GM23338 (cell line): ENCODE measurements at regions not wholly inside any gene's neighbourhood (a gene's known extent, or its start where the extent isn't known, plus 50 kb on each side); places are given as distances from the start of the nearest gene placed in this dataset.

Experiments used
- ATAC-seq: fragments of 200-7000 bp; cut with Tn5 transposase; 3 replicates; pipeline ENCODE4 v1.9.1; 2020
- DNase-seq: peaks from one replicate; pipeline ENCODE4 v3.0.0-alpha.2; 2015; ENCODE audit warnings: low spot score
- H2AFZ ChIP-seq: fragments of 200-600 bp; sonication (generic); 2 replicates; pipeline ENCODE4 v1.8.0; 2016; ENCODE audit warnings: antibody characterized with exemption, mild to moderate bottlenecking, moderate library complexity
- H3F3A ChIP-seq: fragments of 200-600 bp; sonication (generic); replicated peaks from 2 replicates; pipeline ENCODE4 v1.8.0; 2017; ENCODE audit warnings: antibody characterized with exemption, mixed run types, low read depth
- H3K27ac ChIP-seq: fragments of 200-600 bp; sonication (generic); 2 replicates; pipeline ENCODE4 v1.6.1; 2016; ENCODE audit warnings: low read depth
- H3K27me3 ChIP-seq: fragments of 200-600 bp; sonication (generic); 2 replicates; pipeline ENCODE4 v1.8.0; 2016; ENCODE audit warnings: mild to moderate bottlenecking, mixed run types, moderate library complexity; ENCODE audit not compliant: insufficient read depth
- H3K36me3 ChIP-seq: fragments of 200-600 bp; sonication (generic); 2 replicates; pipeline ENCODE4 v1.8.0; 2016; ENCODE audit warnings: mild to moderate bottlenecking; ENCODE audit not compliant: insufficient read depth
- H3K4me1 ChIP-seq: fragments of 200-600 bp; sonication (generic); 2 replicates; pipeline ENCODE4 v1.8.0; 2016; ENCODE audit warnings: mild to moderate bottlenecking, moderate library complexity; ENCODE audit not compliant: insufficient read depth
- H3K4me2 ChIP-seq: fragments of 200-600 bp; sonication (generic); 2 replicates; pipeline ENCODE4 v1.7.1; 2017; ENCODE audit warnings: mixed run types
- H3K4me3 ChIP-seq: fragments of 200-600 bp; sonication (generic); 2 replicates; pipeline ENCODE4 v1.6.1; 2016; ENCODE audit warnings: mixed run types
- H3K79me2 ChIP-seq: fragments of 200-600 bp; sonication (generic); replicated peaks from 2 replicates; pipeline ENCODE4 v1.8.0; 2017; ENCODE audit warnings: mild to moderate bottlenecking; ENCODE audit not compliant: insufficient read depth
- H3K9me2 ChIP-seq: fragments of 200-600 bp; sonication (generic); 2 replicates; pipeline ENCODE4 v1.8.0; 2017; ENCODE audit not compliant: insufficient read depth
- H4K20me1 ChIP-seq: fragments of 200-600 bp; sonication (generic); replicated peaks from 2 replicates; pipeline ENCODE4 v1.8.0; 2017; ENCODE audit warnings: mild to moderate bottlenecking; ENCODE audit not compliant: insufficient read depth
- H3K27ac Mint-ChIP-seq: 2 replicates; pipeline ENCODE4 v1.8.0; 2020; ENCODE audit warnings: inconsistent platforms, mild to moderate bottlenecking, moderate library complexity, mixed read lengths
- H3K27me3 Mint-ChIP-seq: 3 replicates; pipeline ENCODE4 v1.8.0; 2022; ENCODE audit warnings: low read depth, mild to moderate bottlenecking, moderate library complexity, mixed read lengths, inconsistent platforms; ENCODE audit not compliant: insufficient read depth, poor library complexity
- H3K36me3 Mint-ChIP-seq: 3 replicates; pipeline ENCODE4 v1.8.0; 2021; ENCODE audit warnings: low read depth, mild to moderate bottlenecking, inconsistent platforms, moderate library complexity, mixed read lengths
- H3K4me1 Mint-ChIP-seq: 3 replicates; pipeline ENCODE4 v1.8.0; 2020; ENCODE audit warnings: mild to moderate bottlenecking, inconsistent platforms, mixed read lengths
- H3K4me3 Mint-ChIP-seq: 3 replicates; pipeline ENCODE4 v1.8.0; 2021; ENCODE audit warnings: moderate library complexity, mild to moderate bottlenecking, inconsistent platforms, mixed read lengths
- H3K9me3 Mint-ChIP-seq: 3 replicates; pipeline ENCODE4 v1.8.0; 2020; ENCODE audit warnings: moderate library complexity, mild to moderate bottlenecking, inconsistent platforms, mixed read lengths
- CREB1 ChIP-seq: fragments of 250-450 bp; sonication (Bioruptor Pico); IDR thresholded peaks from 2 replicates; pipeline ENCODE4 v1.5.0; 2020; ENCODE audit warnings: low read depth, mild to moderate bottlenecking, moderate library complexity
- EZH2 ChIP-seq: fragments of 200-600 bp; sonication (generic); IDR thresholded peaks from one replicate; pipeline ENCODE4 v1.8.0; 2017; ENCODE audit warnings: antibody characterized with exemption, mild to moderate bottlenecking, low read depth; ENCODE audit not compliant: unreplicated experiment
- EZH2phosphoT487 ChIP-seq: fragments of 200-600 bp; sonication (generic); IDR thresholded peaks from one replicate; pipeline ENCODE4 v1.8.1; 2018; ENCODE audit warnings: antibody characterized with exemption; ENCODE audit not compliant: unreplicated experiment
- JUNB ChIP-seq: IDR thresholded peaks from one replicate; pipeline ENCODE4 v1.6.1; 2016; ENCODE audit warnings: antibody characterized with exemption; ENCODE audit not compliant: unreplicated experiment
- NANOG ChIP-seq: IDR thresholded peaks from 2 replicates; pipeline ENCODE4 v1.6.1; 2016; ENCODE audit warnings: antibody characterized with exemption, borderline replicate concordance
- POLR2AphosphoS5 ChIP-seq: IDR thresholded peaks from 2 replicates; pipeline ENCODE4 v1.6.1; 2016; ENCODE audit warnings: antibody characterized with exemption, low read depth
- STAT1 ChIP-seq: IDR thresholded peaks from one replicate; pipeline ENCODE4 v1.6.1; 2016; ENCODE audit warnings: antibody characterized with exemption; ENCODE audit not compliant: unreplicated experiment
- ZNF114 ChIP-seq: fragments of 250-450 bp; sonication (Bioruptor Pico); IDR thresholded peaks from 2 replicates; pipeline ENCODE4 v1.5.0; 2020; ENCODE audit warnings: mild to moderate bottlenecking, moderate library complexity
- ZNF331 ChIP-seq: fragments of 250-450 bp; sonication (Bioruptor Pico); IDR thresholded peaks from 2 replicates; pipeline ENCODE4 v1.5.0; 2020; ENCODE audit warnings: low read depth, mild to moderate bottlenecking, moderate library complexity
- TF ChIP-seq, protein P1 (sequence below): IDR thresholded peaks from 2 replicates; pipeline ENCODE4 v1.6.1; 2016; ENCODE audit warnings: antibody characterized with exemption
- TF ChIP-seq, protein P2 (sequence below), 2 experiments: fragments of 200-600 bp in 1 of 2; sonication (generic) in 1 of 2; conservative IDR thresholded peaks; 2 replicates each; pipeline versions ENCODE4 v1.5.1 to v1.6.1; 2016 to 2017; ENCODE audit warnings: antibody characterized with exemption in 2 of 2, low read depth in 2 of 2, mild to moderate bottlenecking in 2 of 2, moderate library complexity in 1 of 2
- TF ChIP-seq, protein P3 (sequence below): fragments of 250-450 bp; sonication (Bioruptor Pico); IDR thresholded peaks from 2 replicates; pipeline ENCODE4 v1.5.0; 2020; ENCODE audit warnings: mild to moderate bottlenecking, moderate library complexity
- TF ChIP-seq, protein P4 (sequence below): IDR thresholded peaks from one replicate; pipeline ENCODE4 v1.6.1; 2018; ENCODE audit warnings: antibody characterized with exemption; ENCODE audit not compliant: unreplicated experiment

DNA sequence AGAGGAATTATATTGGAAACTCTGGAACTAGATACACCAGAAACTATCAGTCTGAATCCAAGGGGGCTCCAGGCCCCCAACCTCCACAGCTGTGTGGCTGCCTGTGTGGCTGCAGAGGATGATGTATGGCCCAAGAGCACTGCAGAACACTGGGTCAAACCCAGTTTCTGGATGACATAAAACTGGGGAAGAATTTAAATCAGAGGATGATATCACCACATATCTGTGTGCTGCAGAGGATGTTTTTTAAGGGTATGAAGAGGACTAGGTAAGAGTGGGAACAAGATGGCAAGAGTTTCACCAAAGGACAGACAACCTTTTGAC, 226.4 kb downstream of the SUCLA2 start:
- peaks cover 4% of the 10 kb centered on the region for H3K27me3 Mint-ChIP-seq
- H3K4me3 Mint-ChIP-seq = no peak overlapping the region
- TF ChIP-seq, protein P1, sequence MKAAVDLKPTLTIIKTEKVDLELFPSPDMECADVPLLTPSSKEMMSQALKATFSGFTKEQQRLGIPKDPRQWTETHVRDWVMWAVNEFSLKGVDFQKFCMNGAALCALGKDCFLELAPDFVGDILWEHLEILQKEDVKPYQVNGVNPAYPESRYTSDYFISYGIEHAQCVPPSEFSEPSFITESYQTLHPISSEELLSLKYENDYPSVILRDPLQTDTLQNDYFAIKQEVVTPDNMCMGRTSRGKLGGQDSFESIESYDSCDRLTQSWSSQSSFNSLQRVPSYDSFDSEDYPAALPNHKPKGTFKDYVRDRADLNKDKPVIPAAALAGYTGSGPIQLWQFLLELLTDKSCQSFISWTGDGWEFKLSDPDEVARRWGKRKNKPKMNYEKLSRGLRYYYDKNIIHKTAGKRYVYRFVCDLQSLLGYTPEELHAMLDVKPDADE = no peak
- TF ChIP-seq EZH2 (no peak), ZNF331 (CRISPR knock-in tag) (no peak), EZH2phosphoT487 (no peak), JUNB (no peak), NANOG (no peak), STAT1 (no peak), ZNF114 (CRISPR knock-in tag) (no peak), CREB1 (CRISPR knock-in tag) (no peak), POLR2AphosphoS5 (no peak)
- TF ChIP-seq, protein P2, sequence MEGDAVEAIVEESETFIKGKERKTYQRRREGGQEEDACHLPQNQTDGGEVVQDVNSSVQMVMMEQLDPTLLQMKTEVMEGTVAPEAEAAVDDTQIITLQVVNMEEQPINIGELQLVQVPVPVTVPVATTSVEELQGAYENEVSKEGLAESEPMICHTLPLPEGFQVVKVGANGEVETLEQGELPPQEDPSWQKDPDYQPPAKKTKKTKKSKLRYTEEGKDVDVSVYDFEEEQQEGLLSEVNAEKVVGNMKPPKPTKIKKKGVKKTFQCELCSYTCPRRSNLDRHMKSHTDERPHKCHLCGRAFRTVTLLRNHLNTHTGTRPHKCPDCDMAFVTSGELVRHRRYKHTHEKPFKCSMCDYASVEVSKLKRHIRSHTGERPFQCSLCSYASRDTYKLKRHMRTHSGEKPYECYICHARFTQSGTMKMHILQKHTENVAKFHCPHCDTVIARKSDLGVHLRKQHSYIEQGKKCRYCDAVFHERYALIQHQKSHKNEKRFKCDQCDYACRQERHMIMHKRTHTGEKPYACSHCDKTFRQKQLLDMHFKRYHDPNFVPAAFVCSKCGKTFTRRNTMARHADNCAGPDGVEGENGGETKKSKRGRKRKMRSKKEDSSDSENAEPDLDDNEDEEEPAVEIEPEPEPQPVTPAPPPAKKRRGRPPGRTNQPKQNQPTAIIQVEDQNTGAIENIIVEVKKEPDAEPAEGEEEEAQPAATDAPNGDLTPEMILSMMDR (conservative IDR thresholded peaks at IDR 0.05; ENCODE audit: low read depth in 2 of 2) = no peak
- TF ChIP-seq, protein P3, sequence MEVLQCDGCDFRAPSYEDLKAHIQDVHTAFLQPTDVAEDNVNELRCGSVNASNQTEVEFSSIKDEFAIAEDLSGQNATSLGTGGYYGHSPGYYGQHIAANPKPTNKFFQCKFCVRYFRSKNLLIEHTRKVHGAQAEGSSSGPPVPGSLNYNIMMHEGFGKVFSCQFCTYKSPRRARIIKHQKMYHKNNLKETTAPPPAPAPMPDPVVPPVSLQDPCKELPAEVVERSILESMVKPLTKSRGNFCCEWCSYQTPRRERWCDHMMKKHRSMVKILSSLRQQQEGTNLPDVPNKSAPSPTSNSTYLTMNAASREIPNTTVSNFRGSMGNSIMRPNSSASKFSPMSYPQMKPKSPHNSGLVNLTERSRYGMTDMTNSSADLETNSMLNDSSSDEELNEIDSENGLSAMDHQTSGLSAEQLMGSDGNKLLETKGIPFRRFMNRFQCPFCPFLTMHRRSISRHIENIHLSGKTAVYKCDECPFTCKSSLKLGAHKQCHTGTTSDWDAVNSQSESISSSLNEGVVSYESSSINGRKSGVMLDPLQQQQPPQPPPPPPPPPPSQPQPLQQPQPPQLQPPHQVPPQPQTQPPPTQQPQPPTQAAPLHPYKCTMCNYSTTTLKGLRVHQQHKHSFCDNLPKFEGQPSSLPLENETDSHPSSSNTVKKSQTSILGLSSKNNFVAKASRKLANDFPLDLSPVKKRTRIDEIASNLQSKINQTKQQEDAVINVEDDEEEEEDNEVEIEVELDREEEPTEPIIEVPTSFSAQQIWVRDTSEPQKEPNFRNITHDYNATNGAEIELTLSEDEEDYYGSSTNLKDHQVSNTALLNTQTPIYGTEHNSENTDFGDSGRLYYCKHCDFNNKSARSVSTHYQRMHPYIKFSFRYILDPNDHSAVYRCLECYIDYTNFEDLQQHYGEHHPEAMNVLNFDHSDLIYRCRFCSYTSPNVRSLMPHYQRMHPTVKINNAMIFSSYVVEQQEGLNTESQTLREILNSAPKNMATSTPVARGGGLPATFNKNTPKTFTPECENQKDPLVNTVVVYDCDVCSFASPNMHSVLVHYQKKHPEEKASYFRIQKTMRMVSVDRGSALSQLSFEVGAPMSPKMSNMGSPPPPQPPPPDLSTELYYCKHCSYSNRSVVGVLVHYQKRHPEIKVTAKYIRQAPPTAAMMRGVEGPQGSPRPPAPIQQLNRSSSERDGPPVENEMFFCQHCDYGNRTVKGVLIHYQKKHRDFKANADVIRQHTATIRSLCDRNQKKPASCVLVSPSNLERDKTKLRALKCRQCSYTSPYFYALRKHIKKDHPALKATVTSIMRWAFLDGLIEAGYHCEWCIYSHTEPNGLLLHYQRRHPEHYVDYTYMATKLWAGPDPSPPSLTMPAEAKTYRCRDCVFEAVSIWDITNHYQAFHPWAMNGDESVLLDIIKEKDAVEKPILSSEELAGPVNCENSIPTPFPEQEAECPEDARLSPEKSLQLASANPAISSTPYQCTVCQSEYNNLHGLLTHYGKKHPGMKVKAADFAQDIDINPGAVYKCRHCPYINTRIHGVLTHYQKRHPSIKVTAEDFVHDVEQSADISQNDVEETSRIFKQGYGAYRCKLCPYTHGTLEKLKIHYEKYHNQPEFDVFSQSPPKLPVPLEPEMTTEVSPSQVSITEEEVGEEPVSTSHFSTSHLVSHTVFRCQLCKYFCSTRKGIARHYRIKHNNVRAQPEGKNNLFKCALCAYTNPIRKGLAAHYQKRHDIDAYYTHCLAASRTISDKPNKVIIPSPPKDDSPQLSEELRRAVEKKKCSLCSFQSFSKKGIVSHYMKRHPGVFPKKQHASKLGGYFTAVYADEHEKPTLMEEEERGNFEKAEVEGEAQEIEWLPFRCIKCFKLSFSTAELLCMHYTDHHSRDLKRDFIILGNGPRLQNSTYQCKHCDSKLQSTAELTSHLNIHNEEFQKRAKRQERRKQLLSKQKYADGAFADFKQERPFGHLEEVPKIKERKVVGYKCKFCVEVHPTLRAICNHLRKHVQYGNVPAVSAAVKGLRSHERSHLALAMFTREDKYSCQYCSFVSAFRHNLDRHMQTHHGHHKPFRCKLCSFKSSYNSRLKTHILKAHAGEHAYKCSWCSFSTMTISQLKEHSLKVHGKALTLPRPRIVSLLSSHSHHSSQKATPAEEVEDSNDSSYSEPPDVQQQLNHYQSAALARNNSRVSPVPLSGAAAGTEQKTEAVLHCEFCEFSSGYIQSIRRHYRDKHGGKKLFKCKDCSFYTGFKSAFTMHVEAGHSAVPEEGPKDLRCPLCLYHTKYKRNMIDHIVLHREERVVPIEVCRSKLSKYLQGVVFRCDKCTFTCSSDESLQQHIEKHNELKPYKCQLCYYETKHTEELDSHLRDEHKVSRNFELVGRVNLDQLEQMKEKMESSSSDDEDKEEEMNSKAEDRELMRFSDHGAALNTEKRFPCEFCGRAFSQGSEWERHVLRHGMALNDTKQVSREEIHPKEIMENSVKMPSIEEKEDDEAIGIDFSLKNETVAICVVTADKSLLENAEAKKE (CRISPR knock-in tag) = no peak
- TF ChIP-seq, protein P4, sequence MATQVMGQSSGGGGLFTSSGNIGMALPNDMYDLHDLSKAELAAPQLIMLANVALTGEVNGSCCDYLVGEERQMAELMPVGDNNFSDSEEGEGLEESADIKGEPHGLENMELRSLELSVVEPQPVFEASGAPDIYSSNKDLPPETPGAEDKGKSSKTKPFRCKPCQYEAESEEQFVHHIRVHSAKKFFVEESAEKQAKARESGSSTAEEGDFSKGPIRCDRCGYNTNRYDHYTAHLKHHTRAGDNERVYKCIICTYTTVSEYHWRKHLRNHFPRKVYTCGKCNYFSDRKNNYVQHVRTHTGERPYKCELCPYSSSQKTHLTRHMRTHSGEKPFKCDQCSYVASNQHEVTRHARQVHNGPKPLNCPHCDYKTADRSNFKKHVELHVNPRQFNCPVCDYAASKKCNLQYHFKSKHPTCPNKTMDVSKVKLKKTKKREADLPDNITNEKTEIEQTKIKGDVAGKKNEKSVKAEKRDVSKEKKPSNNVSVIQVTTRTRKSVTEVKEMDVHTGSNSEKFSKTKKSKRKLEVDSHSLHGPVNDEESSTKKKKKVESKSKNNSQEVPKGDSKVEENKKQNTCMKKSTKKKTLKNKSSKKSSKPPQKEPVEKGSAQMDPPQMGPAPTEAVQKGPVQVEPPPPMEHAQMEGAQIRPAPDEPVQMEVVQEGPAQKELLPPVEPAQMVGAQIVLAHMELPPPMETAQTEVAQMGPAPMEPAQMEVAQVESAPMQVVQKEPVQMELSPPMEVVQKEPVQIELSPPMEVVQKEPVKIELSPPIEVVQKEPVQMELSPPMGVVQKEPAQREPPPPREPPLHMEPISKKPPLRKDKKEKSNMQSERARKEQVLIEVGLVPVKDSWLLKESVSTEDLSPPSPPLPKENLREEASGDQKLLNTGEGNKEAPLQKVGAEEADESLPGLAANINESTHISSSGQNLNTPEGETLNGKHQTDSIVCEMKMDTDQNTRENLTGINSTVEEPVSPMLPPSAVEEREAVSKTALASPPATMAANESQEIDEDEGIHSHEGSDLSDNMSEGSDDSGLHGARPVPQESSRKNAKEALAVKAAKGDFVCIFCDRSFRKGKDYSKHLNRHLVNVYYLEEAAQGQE = no peak
- Histone ChIP-seq H3K36me3 (no peaks in the 10 kb centered on the region), H3F3A (no peaks in the 10 kb centered on the region), H3K9me2 (no peaks in the 10 kb centered on the region; the same call in 1 of the 2 replicates), H3K79me2 (no peaks in the 10 kb centered on the region), H3K27ac (no peak overlapping the region), H3K4me2 (no peak overlapping the region), H4K20me1 (no peaks in the 10 kb centered on the region), H3K4me3 (no peak overlapping the region), H2AFZ (no peak overlapping the region), H3K27me3 (no peaks in the 10 kb centered on the region), H3K4me1 (0 out of 2 replicates have a peak, but pooled peaks cover 6% of the 10 kb centered on the region)
- peaks cover 27% of the 10 kb centered on the region for H3K9me3 Mint-ChIP-seq
- H3K4me1 Mint-ChIP-seq = peaks cover 7% of the 10 kb centered on the region
- H3K27ac Mint-ChIP-seq = no peak overlapping the region
- DNase-seq (no peak), ATAC-seq (no peak)
- peaks cover 13% of the 10 kb centered on the region for H3K36me3 Mint-ChIP-seq
